Loucy (cell line): ENCODE measurements at regions not wholly inside any gene's neighbourhood (a gene's known extent, or its start where the extent isn't known, plus 50 kb on each side); places are given as distances from the start of the nearest gene placed in this dataset.

Source experiments
- EZH2phosphoT487 ChIP-seq: fragments of 200-600 bp; IDR thresholded peaks from 2 replicates; pipeline ENCODE4 v1.6.1; 2018; ENCODE audit warnings: antibody characterized with exemption, mild to moderate bottlenecking, moderate library complexity, borderline replicate concordance
- TF ChIP-seq, protein P1 (sequence below): fragments of 200-600 bp; sonication (generic); conservative IDR thresholded peaks from 2 replicates; pipeline ENCODE4 v1.5.1; 2014; ENCODE audit warnings: mild to moderate bottlenecking, antibody characterized with exemption, low read length

DNA sequence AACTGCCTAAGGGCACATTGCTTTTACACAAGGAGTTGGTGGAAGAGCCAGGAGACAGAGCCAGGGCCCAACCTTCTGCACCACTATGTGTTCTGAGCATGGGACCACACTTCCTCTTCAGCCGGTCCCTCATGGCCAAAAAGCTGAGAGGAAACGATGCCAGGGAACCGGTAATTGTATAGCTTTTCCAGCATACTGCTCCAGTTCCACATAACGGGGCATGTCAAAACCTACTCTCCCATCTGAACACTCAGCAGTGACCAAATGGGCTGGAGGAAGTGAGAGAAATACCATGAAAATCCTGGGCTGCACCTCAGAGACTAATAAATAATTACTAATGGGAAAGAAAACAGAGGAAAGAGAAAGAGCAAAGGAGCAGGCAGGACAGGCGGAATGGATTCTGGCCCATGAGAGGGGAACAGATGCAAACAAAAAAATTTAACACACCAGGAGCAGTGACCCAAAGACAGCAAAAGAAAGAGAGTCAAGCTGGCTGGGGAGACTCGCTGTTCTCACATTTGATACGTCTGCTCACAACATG, 52.0 kb upstream of the BMP2 start:
- TF ChIP-seq, protein P1, sequence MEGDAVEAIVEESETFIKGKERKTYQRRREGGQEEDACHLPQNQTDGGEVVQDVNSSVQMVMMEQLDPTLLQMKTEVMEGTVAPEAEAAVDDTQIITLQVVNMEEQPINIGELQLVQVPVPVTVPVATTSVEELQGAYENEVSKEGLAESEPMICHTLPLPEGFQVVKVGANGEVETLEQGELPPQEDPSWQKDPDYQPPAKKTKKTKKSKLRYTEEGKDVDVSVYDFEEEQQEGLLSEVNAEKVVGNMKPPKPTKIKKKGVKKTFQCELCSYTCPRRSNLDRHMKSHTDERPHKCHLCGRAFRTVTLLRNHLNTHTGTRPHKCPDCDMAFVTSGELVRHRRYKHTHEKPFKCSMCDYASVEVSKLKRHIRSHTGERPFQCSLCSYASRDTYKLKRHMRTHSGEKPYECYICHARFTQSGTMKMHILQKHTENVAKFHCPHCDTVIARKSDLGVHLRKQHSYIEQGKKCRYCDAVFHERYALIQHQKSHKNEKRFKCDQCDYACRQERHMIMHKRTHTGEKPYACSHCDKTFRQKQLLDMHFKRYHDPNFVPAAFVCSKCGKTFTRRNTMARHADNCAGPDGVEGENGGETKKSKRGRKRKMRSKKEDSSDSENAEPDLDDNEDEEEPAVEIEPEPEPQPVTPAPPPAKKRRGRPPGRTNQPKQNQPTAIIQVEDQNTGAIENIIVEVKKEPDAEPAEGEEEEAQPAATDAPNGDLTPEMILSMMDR = no peak
- no peak for TF ChIP-seq EZH2phosphoT487
